HepG2 (cell line): ENCODE measurements at regions not wholly inside any gene's neighbourhood (a gene's known extent, or its start where the extent isn't known, plus 50 kb on each side); places are given as distances from the start of the nearest gene placed in this dataset.
A peak's percentile ranks its signal among the peaks of the same experiment; 100 is the strongest.

Experiments used
- ARID2 ChIP-seq: sonication (generic); formaldehyde crosslinking; IDR thresholded peaks from 2 replicates; pipeline ENCODE4 v1.8.1; 2022; ENCODE audit warnings: mild to moderate bottlenecking, missing genetic modification reagents, borderline replicate concordance
- ARID5B ChIP-seq: IDR thresholded peaks from 2 replicates; pipeline ENCODE4 v1.4.0; 2020; ENCODE audit warnings: mild to moderate bottlenecking, missing genetic modification reagents
- NR2F2 ChIP-seq: IDR thresholded peaks from 2 replicates; pipeline ENCODE4 v1.6.1; 2012; ENCODE audit warnings: low read depth, inconsistent platforms, borderline replicate concordance
- SMAD9 ChIP-seq: sonication (generic); formaldehyde crosslinking; IDR thresholded peaks from 2 replicates; pipeline ENCODE4 v1.5.1; 2020; ENCODE audit warnings: mild to moderate bottlenecking, missing genetic modification reagents
- SP5 ChIP-seq: IDR thresholded peaks from 2 replicates; pipeline ENCODE4 v1.6.1; 2016; ENCODE audit warnings: low read depth, borderline replicate concordance
- ZNF224 ChIP-seq: sonication (generic); formaldehyde crosslinking; IDR thresholded peaks from 2 replicates; pipeline ENCODE4 v1.5.0; 2020; ENCODE audit warnings: mild to moderate bottlenecking, missing genetic modification reagents
- ZNF720 ChIP-seq: sonication (generic); formaldehyde crosslinking; IDR thresholded peaks from 2 replicates; pipeline ENCODE4 v1.4.0; 2020; ENCODE audit warnings: missing genetic modification reagents
- TF ChIP-seq, protein P1 (sequence below): sonication (generic); formaldehyde crosslinking; IDR thresholded peaks from 2 replicates; pipeline ENCODE4 v1.5.0; 2020; ENCODE audit warnings: mild to moderate bottlenecking, missing genetic modification reagents, borderline replicate concordance
- TF ChIP-seq, protein P2 (sequence below): sonication (generic); formaldehyde crosslinking; IDR thresholded peaks from 2 replicates; pipeline ENCODE4 v1.5.0; 2020; ENCODE audit warnings: missing genetic modification reagents, mild to moderate bottlenecking, borderline replicate concordance
- TF ChIP-seq, protein P3 (sequence below): sonication (generic); formaldehyde crosslinking; IDR thresholded peaks from 2 replicates; pipeline ENCODE4 v1.5.1; 2020; ENCODE audit warnings: mild to moderate bottlenecking, missing genetic modification reagents, borderline replicate concordance

DNA sequence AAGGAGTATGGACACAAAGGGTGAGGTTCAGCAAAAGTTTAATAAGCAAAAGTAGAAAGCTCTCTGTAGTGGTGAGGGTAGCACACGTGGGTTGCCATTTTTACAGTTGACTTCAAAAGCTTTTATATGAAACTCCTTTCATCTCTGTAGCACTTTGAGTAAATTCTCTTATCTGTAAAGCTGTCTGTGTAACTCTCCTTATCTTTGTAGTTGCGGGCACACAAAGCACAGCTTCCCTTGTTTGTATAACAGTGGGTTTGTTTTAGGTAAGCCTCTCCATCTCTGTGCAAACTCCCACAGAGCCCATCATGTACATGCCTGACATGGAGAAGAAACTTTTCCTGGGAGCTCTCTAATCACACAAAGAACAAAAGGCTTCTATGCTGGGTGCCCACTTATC is 325.9 kb upstream of the PABPC5 start (continued):
- TF ChIP-seq, protein P1, sequence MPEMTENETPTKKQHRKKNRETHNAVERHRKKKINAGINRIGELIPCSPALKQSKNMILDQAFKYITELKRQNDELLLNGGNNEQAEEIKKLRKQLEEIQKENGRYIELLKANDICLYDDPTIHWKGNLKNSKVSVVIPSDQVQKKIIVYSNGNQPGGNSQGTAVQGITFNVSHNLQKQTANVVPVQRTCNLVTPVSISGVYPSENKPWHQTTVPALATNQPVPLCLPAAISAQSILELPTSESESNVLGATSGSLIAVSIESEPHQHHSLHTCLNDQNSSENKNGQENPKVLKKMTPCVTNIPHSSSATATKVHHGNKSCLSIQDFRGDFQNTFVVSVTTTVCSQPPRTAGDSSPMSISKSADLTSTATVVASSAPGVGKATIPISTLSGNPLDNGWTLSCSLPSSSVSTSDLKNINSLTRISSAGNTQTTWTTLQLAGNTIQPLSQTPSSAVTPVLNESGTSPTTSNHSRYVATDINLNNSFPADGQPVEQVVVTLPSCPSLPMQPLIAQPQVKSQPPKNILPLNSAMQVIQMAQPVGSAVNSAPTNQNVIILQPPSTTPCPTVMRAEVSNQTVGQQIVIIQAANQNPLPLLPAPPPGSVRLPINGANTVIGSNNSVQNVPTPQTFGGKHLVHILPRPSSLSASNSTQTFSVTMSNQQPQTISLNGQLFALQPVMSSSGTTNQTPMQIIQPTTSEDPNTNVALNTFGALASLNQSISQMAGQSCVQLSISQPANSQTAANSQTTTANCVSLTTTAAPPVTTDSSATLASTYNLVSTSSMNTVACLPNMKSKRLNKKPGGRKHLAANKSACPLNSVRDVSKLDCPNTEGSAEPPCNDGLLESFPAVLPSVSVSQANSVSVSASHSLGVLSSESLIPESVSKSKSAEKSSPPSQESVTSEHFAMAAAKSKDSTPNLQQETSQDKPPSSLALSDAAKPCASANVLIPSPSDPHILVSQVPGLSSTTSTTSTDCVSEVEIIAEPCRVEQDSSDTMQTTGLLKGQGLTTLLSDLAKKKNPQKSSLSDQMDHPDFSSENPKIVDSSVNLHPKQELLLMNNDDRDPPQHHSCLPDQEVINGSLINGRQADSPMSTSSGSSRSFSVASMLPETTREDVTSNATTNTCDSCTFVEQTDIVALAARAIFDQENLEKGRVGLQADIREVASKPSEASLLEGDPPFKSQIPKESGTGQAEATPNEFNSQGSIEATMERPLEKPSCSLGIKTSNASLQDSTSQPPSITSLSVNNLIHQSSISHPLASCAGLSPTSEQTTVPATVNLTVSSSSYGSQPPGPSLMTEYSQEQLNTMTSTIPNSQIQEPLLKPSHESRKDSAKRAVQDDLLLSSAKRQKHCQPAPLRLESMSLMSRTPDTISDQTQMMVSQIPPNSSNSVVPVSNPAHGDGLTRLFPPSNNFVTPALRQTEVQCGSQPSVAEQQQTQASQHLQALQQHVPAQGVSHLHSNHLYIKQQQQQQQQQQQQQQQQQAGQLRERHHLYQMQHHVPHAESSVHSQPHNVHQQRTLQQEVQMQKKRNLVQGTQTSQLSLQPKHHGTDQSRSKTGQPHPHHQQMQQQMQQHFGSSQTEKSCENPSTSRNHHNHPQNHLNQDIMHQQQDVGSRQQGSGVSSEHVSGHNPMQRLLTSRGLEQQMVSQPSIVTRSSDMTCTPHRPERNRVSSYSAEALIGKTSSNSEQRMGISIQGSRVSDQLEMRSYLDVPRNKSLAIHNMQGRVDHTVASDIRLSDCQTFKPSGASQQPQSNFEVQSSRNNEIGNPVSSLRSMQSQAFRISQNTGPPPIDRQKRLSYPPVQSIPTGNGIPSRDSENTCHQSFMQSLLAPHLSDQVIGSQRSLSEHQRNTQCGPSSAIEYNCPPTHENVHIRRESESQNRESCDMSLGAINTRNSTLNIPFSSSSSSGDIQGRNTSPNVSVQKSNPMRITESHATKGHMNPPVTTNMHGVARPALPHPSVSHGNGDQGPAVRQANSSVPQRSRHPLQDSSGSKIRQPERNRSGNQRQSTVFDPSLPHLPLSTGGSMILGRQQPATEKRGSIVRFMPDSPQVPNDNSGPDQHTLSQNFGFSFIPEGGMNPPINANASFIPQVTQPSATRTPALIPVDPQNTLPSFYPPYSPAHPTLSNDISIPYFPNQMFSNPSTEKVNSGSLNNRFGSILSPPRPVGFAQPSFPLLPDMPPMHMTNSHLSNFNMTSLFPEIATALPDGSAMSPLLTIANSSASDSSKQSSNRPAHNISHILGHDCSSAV: no peak
- TF ChIP-seq ZNF720 (no peak), ARID2 (no peak), SMAD9 (no peak), ZNF224 (no peak), ARID5B (CRISPR knock-in tag) (peak; percentile 56), SP5 (CRISPR knock-in tag) (no peak), NR2F2 (no peak)
- TF ChIP-seq, protein P2, sequence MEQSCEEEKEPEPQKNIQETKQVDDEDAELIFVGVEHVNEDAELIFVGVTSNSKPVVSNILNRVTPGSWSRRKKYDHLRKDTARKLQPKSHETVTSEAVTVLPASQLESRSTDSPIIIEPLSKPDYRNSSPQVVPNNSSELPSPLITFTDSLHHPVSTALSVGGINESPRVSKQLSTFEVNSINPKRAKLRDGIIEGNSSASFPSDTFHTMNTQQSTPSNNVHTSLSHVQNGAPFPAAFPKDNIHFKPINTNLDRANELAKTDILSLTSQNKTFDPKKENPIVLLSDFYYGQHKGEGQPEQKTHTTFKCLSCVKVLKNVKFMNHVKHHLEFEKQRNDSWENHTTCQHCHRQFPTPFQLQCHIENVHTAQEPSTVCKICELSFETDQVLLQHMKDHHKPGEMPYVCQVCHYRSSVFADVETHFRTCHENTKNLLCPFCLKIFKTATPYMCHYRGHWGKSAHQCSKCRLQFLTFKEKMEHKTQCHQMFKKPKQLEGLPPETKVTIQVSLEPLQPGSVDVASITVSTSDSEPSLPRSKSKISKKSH (CRISPR knock-in tag): no peak
- TF ChIP-seq, protein P3, sequence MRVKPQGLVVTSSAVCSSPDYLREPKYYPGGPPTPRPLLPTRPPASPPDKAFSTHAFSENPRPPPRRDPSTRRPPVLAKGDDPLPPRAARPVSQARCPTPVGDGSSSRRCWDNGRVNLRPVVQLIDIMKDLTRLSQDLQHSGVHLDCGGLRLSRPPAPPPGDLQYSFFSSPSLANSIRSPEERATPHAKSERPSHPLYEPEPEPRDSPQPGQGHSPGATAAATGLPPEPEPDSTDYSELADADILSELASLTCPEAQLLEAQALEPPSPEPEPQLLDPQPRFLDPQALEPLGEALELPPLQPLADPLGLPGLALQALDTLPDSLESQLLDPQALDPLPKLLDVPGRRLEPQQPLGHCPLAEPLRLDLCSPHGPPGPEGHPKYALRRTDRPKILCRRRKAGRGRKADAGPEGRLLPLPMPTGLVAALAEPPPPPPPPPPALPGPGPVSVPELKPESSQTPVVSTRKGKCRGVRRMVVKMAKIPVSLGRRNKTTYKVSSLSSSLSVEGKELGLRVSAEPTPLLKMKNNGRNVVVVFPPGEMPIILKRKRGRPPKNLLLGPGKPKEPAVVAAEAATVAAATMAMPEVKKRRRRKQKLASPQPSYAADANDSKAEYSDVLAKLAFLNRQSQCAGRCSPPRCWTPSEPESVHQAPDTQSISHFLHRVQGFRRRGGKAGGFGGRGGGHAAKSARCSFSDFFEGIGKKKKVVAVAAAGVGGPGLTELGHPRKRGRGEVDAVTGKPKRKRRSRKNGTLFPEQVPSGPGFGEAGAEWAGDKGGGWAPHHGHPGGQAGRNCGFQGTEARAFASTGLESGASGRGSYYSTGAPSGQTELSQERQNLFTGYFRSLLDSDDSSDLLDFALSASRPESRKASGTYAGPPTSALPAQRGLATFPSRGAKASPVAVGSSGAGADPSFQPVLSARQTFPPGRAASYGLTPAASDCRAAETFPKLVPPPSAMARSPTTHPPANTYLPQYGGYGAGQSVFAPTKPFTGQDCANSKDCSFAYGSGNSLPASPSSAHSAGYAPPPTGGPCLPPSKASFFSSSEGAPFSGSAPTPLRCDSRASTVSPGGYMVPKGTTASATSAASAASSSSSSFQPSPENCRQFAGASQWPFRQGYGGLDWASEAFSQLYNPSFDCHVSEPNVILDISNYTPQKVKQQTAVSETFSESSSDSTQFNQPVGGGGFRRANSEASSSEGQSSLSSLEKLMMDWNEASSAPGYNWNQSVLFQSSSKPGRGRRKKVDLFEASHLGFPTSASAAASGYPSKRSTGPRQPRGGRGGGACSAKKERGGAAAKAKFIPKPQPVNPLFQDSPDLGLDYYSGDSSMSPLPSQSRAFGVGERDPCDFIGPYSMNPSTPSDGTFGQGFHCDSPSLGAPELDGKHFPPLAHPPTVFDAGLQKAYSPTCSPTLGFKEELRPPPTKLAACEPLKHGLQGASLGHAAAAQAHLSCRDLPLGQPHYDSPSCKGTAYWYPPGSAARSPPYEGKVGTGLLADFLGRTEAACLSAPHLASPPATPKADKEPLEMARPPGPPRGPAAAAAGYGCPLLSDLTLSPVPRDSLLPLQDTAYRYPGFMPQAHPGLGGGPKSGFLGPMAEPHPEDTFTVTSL (CRISPR knock-in tag): peak; percentile 33; the same call in 1 of the 2 replicates
